Neural cell (in vitro differentiated cells): ENCODE measurements at regions not wholly inside any gene's neighbourhood (a gene's known extent, or its start where the extent isn't known, plus 50 kb on each side); places are given as distances from the start of the nearest gene placed in this dataset.

Experiments used
- CTCF ChIP-seq: fragments of 450-650 bp; IDR thresholded peaks from 2 replicates; pipeline ENCODE4 v1.5.1; 2014; ENCODE audit warnings: antibody characterized with exemption, mild to moderate bottlenecking, moderate library complexity; ENCODE audit not compliant: poor library complexity, severe bottlenecking
- EZH2 ChIP-seq: fragments of 200-600, 300-800 bp; shearing (Covaris generic), sonication (generic); IDR thresholded peaks from 2 replicates; pipeline ENCODE4 v1.6.1; 2014; ENCODE audit warnings: antibody characterized with exemption, low read length, borderline replicate concordance, mild to moderate bottlenecking; ENCODE audit not compliant: insufficient read depth, poor library complexity, severe bottlenecking
- POLR2AphosphoS5 ChIP-seq: IDR thresholded peaks from 2 replicates; pipeline ENCODE4 v1.6.1; 2012
- REST ChIP-seq: IDR thresholded peaks from 2 replicates; pipeline ENCODE4 v1.6.1; 2012; ENCODE audit warnings: borderline replicate concordance

- no peak for TF ChIP-seq CTCF
- TF ChIP-seq EZH2, result no peak
- TF ChIP-seq REST, result no peak
- TF ChIP-seq POLR2AphosphoS5, result no peak
Measured at GRCh38 chr3:182214416-182214815, 502.7 kb downstream of the SOX2 start.
